Erythroblast (primary cell): ENCODE measurements at regions not wholly inside any gene's neighbourhood (a gene's known extent, or its start where the extent isn't known, plus 50 kb on each side); places are given as distances from the start of the nearest gene placed in this dataset.

Experiments used
- GATA1 ChIP-seq: IDR thresholded peaks from 2 replicates; pipeline ENCODE4 v1.6.1; 2011; ENCODE audit warnings: low read depth, mild to moderate bottlenecking, control low read depth, low read length, moderate library complexity
- POLR2A ChIP-seq: IDR thresholded peaks from 2 replicates; pipeline ENCODE4 v1.6.1; 2011; ENCODE audit warnings: mild to moderate bottlenecking, low read length

- no peak for TF ChIP-seq POLR2A
- TF ChIP-seq GATA1 = no peak
Observed at GRCh38 chr11:23090659-23091058, 230.4 kb upstream of the CCDC179 start.
